ENCODE measurements at regions not wholly inside any gene's neighbourhood (a gene's known extent, or its start where the extent isn't known, plus 50 kb on each side); places are given as distances from the start of the nearest gene placed in this dataset.

GRCh38 chr2:41924024-41924423, 123.8 kb upstream of the PKDCC start:
- Histone ChIP-seq H3K4me3 (no peak overlapping the region), H3K27ac (peak overlapping the region; percentile 76), H3K36me3 (ENCODE audit: insufficient read depth in 1 of 2, low read depth in 1 of 2) (no peaks in the 10 kb centered on the region), H3K27me3 (ENCODE audit: insufficient read depth in 3 of 3, low read length in 2 of 3) (no peaks in the 10 kb centered on the region), H3K4me1 (peaks cover 60% of the 10 kb centered on the region), H3K9me3 (no peaks in the 10 kb centered on the region)
- no peak for DNase-seq
- 72 to 85% (median 73%) methylated on average over 5 of the region's 5 CpGs for WGBS, 3 donors
- no peak for TF ChIP-seq CTCF (IDR thresholded peaks at IDR 0.05)
- no peak for ATAC-seq
- intact Hi-C loops (cut with DNase I), result loop anchor here (5.0 kb wide), 1 partner anchor 148 kb away; no protein-coding TSS in a partner anchor

- Histone ChIP-seq H3K36me3 (ENCODE audit: insufficient read depth in 1 of 2, low read depth in 1 of 2) (no peaks in the 10 kb centered on the region), H3K4me3 (no peak overlapping the region), H3K4me1 (peaks cover 60% of the 10 kb centered on the region), H3K27me3 (ENCODE audit: insufficient read depth in 3 of 3, low read length in 2 of 3) (no peaks in the 10 kb centered on the region), H3K27ac (peak overlapping the region; percentile 76), H3K9me3 (no peaks in the 10 kb centered on the region)
- no peak for ATAC-seq
- intact Hi-C loops (cut with DNase I), result loop anchor here (5.0 kb wide), 2 partner anchors 127 to 147 kb away; no protein-coding TSS in a partner anchor
- WGBS, 3 donors, result 40 to 68% (median 43%) methylated on average over 4 of the region's 4 CpGs
- DNase-seq, result no peak
- no peak for TF ChIP-seq CTCF (IDR thresholded peaks at IDR 0.05)
These were observed 123.0 kb upstream of the PKDCC start for GRCh38 chr2:41924709-41925408.

GRCh38 chr2:41925712-41926111, 122.1 kb upstream of the PKDCC start:
- H3K36me3 ChIP-seq (ENCODE audit: insufficient read depth in 1 of 2, low read depth in 1 of 2), result no peaks in the 10 kb centered on the region
- intact Hi-C loops (cut with DNase I), result loop anchor here (2.0 to 5.0 kb wide), 3 partner anchors 119 to 127 kb away; no protein-coding TSS in a partner anchor
- H3K4me1 ChIP-seq, result peaks cover 62% of the 10 kb centered on the region
- ATAC-seq (no peak), DNase-seq (no peak)
- H3K9me3 ChIP-seq, result no peaks in the 10 kb centered on the region
- no peak overlapping the region for H3K4me3 ChIP-seq
- TF ChIP-seq CTCF (IDR thresholded peaks at IDR 0.05), result no peak
- no peaks in the 10 kb centered on the region for H3K27me3 ChIP-seq (ENCODE audit: insufficient read depth in 3 of 3, low read length in 2 of 3)
- peak overlapping the region; percentile 76 for H3K27ac ChIP-seq
- WGBS, 3 donors, result 30 to 46% (median 39%) methylated on average over 2 of the region's 2 CpGs

GRCh38 chr2:41926614-41927580, 120.9 kb upstream of the PKDCC start:
- no peak for TF ChIP-seq CTCF (IDR thresholded peaks at IDR 0.05)
- WGBS, 3 donors, result 23 to 39% (median 23%) methylated on average over 8 of the region's 8 CpGs
- no peaks in the 10 kb centered on the region for H3K36me3 ChIP-seq (ENCODE audit: insufficient read depth in 1 of 2, low read depth in 1 of 2)
- H3K4me1 ChIP-seq, result peaks cover 73% of the 10 kb centered on the region
- no peak overlapping the region for H3K4me3 ChIP-seq
- DNase-seq (peak; percentile 63 to 83), ATAC-seq (peak; percentile 71 to 79 (median 78))
- no peaks in the 10 kb centered on the region for H3K9me3 ChIP-seq
- peak overlapping the region; percentile 85 for H3K27ac ChIP-seq
- no peaks in the 10 kb centered on the region for H3K27me3 ChIP-seq (ENCODE audit: insufficient read depth in 3 of 3, low read length in 2 of 3)
- intact Hi-C loops (cut with DNase I), result loop anchor here (2.0 to 5.0 kb wide), 3 partner anchors 118 to 126 kb away; no protein-coding TSS in a partner anchor
